Uterus (tissue), 3 donors: ENCODE measurements at regions not wholly inside any gene's neighbourhood (a gene's known extent, or its start where the extent isn't known, plus 50 kb on each side); places are given as distances from the start of the nearest gene placed in this dataset.

Source experiments
- DNase-seq, 2 donors: peaks; one replicate each; pipeline ENCODE4 v3.0.0-alpha.2; 2019 to 2020
- H3K27ac ChIP-seq, 2 donors: fragments of 200-600 bp; sonication (generic); 1 replicate in 1 of 2; 2 replicates in 1 of 2; pipeline ENCODE4 v1.5.1; 2016 to 2018
- H3K27me3 ChIP-seq, 2 donors: fragments of 200-600 bp; sonication (generic); one replicate each; pipeline ENCODE4 v1.5.1; 2018 to 2019; ENCODE audit warnings: control low read depth in 1 of 2
- H3K36me3 ChIP-seq, 2 donors: fragments of 200-600 bp; sonication (generic); one replicate each; pipeline ENCODE4 v1.5.1; 2019; ENCODE audit warnings: control low read depth in 1 of 2
- H3K4me1 ChIP-seq, 2 donors: fragments of 200-600 bp; sonication (generic); one replicate each; pipeline ENCODE4 v1.5.1; 2018 to 2019; ENCODE audit warnings: control low read depth in 1 of 2
- H3K4me3 ChIP-seq, 2 donors: fragments of 200-600 bp; sonication (generic); 1 replicate in 1 of 2; 2 replicates in 1 of 2; pipeline ENCODE4 v1.5.1; 2018 to 2019; ENCODE audit warnings: mild to moderate bottlenecking in 1 of 2
- H3K9me3 ChIP-seq, 2 donors: fragments of 200-600 bp; sonication (generic); one replicate each; pipeline ENCODE4 v1.5.1; 2019; ENCODE audit warnings: control low read depth in 1 of 2
- POLR2A ChIP-seq, 2 donors: fragments of 450-650 bp; IDR thresholded peaks; one replicate each; pipeline ENCODE4 v1.6.1; 2016; ENCODE audit warnings: antibody characterized with exemption in 2 of 2, mild to moderate bottlenecking in 1 of 2, moderate library complexity in 1 of 2
- intact Hi-C: fragments of 100-400 bp; cut with DNase I; formaldehyde crosslinking; loops from one replicate; pipeline ENCODE4 v1.15.1; 2023; ENCODE audit warnings: low total_unique reads
- TF ChIP-seq, protein P1 (sequence below), 4 experiments: fragments of 200-600 bp in 2 of 4; fragments of 450-650 bp in 2 of 4; sonication (generic) in 2 of 4; IDR thresholded peaks; one replicate each; pipeline ENCODE4 v1.5.1; 2016 to 2019; ENCODE audit warnings: antibody characterized with exemption in 4 of 4, mild to moderate bottlenecking in 2 of 4, moderate library complexity in 1 of 4
- donor health status: DM: yes; HTN: yes; CAD: no.

DNA sequence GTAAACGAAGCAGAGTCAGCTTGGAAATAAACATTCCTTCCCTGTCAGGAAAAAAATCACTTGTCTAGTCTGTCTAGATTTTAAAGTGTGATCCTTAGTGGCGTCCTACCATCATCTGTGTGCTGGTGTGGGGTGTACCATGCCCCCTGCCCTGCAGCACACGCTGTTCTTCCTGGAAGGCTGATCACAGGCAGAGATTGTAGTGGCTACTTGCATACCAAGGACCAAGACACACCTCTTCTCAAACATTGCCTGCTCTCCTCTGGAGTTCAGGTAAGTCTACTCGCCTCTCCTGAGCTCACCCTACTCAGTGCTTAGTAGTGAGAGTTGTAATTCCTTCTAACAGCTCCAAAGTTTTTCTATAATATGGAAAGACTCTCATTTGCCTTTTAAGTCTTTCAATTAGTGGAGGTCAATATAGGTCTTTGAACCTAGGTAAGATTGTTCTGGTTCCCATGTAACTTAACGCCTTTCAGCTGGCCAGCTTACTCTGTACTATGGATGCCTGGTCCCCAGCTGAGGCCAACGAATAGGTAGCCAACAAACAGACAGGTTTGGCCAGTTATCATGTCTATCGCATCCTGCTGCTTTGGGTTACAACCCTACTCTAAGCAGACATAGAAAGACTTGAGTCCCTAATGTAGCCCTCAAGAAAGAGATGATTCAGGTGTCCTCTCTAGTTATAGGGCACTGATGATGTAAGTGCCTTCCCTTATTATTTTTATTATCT lies 55.4 kb downstream of the XCL1 start:
- no peaks in the 10 kb centered on the region for H3K27me3 ChIP-seq
- peaks cover 0 to 3% of the 10 kb centered on the region in 2 donors for H3K4me1 ChIP-seq
- H3K4me3 ChIP-seq: no peak overlapping the region
- no peak for DNase-seq
- no peak overlapping the region for H3K27ac ChIP-seq
- intact Hi-C loops: no loop called here
- no peak for TF ChIP-seq POLR2A (IDR thresholded peaks at IDR 0.05)
- TF ChIP-seq, protein P1, sequence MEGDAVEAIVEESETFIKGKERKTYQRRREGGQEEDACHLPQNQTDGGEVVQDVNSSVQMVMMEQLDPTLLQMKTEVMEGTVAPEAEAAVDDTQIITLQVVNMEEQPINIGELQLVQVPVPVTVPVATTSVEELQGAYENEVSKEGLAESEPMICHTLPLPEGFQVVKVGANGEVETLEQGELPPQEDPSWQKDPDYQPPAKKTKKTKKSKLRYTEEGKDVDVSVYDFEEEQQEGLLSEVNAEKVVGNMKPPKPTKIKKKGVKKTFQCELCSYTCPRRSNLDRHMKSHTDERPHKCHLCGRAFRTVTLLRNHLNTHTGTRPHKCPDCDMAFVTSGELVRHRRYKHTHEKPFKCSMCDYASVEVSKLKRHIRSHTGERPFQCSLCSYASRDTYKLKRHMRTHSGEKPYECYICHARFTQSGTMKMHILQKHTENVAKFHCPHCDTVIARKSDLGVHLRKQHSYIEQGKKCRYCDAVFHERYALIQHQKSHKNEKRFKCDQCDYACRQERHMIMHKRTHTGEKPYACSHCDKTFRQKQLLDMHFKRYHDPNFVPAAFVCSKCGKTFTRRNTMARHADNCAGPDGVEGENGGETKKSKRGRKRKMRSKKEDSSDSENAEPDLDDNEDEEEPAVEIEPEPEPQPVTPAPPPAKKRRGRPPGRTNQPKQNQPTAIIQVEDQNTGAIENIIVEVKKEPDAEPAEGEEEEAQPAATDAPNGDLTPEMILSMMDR (IDR thresholded peaks at IDR 0.05): no peak
- no peaks in the 10 kb centered on the region for H3K36me3 ChIP-seq
- no peaks in the 10 kb centered on the region for H3K9me3 ChIP-seq

DNA sequence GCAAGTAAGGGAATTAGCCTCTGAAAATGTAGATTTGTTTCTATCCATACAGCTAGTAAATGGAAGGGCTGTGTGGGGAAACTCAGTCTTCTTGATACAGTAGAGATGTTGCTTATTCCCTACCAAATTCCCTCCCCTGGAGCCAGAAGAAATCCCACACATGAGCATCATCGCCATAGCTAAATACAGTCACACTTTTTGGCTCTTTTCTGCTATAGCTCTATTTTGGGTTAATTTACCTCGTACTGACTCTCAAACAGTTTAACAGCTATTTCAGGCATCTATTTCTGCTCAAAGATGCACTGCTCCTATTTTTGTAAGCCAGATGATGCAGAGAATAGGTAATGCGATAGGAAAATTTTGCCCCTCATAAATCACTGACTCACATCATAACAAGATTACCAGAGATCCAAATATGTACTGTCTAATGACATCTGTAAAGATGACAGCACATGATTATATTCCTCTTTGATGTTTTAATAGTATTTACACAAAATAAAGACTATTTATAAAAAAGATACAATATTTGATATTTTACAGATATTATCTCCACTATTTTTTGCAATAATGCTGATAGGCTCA lies 58.6 kb downstream of the XCL1 start:
- intact Hi-C loops: no loop called here
- Histone ChIP-seq H3K4me1 (peaks cover 0 to 6% of the 10 kb centered on the region in 2 donors), H3K36me3 (no peaks in the 10 kb centered on the region), H3K27me3 (no peaks in the 10 kb centered on the region), H3K27ac (peak overlapping the region in 1 of 2 donors; percentile 23), H3K4me3 (no peak overlapping the region), H3K9me3 (no peaks in the 10 kb centered on the region)
- DNase-seq: no peak
- no peak for TF ChIP-seq POLR2A (IDR thresholded peaks at IDR 0.05)
- TF ChIP-seq, protein P1 (IDR thresholded peaks at IDR 0.05): no peak

DNA sequence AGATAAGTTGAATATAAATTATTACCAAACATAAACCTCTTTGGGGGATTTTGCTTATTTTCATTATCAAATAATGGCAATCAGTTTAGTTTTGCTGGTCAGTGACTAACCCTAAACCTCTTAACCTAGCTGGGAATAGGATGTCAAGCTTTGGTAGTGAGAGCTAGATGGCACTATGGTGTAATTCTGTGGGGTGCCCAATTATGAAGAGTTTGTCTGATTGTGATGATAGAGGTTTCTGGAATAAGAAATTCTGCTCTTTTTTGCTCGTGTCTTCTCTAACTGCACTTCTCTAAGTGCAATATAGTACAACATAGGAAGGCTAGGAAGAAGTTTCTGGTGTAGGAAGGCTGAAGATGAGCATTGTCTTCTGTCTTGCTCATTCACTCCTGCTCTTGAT lies 59.8 kb downstream of the XCL1 start:
- Histone ChIP-seq H3K4me3 (no peak overlapping the region), H3K27me3 (no peaks in the 10 kb centered on the region), H3K9me3 (no peaks in the 10 kb centered on the region), H3K36me3 (no peaks in the 10 kb centered on the region), H3K4me1 (peaks cover 0 to 6% of the 10 kb centered on the region in 2 donors), H3K27ac (no peak overlapping the region)
- no peak for DNase-seq
- intact Hi-C loops: no loop called here
- TF ChIP-seq, protein P1 (IDR thresholded peaks at IDR 0.05): no peak
- no peak for TF ChIP-seq POLR2A (IDR thresholded peaks at IDR 0.05)

DNA sequence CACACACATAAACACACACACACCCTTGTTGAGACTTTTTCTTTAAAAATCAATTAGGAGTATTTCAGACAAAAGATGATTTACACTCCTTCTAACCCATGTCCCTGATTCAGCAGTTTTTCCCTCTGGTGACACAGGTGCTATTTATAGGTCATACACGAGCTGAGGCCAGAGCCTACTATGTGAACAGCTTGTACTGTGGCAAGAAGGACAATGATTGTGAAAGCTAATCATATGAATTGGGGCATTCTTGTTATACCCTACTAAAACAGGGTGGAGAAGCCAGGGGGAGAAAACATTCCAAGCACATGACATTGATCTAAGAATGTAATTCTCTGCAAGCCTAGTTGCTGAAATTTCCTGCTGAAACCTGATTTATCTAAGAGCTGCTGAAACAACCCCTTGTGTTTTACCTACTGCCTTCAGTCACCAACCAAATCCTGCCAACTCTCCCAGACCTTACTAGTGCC lies 60.3 kb downstream of the XCL1 start:
- H3K4me1 ChIP-seq: peaks cover 0 to 6% of the 10 kb centered on the region in 2 donors
- no peaks in the 10 kb centered on the region for H3K9me3 ChIP-seq
- no peaks in the 10 kb centered on the region for H3K27me3 ChIP-seq
- no peak for TF ChIP-seq POLR2A (IDR thresholded peaks at IDR 0.05)
- TF ChIP-seq, protein P1 (IDR thresholded peaks at IDR 0.05): no peak
- H3K4me3 ChIP-seq: no peak overlapping the region
- no peak overlapping the region for H3K27ac ChIP-seq
- intact Hi-C loops: no loop called here
- no peaks in the 10 kb centered on the region for H3K36me3 ChIP-seq
- DNase-seq: no peak

DNA sequence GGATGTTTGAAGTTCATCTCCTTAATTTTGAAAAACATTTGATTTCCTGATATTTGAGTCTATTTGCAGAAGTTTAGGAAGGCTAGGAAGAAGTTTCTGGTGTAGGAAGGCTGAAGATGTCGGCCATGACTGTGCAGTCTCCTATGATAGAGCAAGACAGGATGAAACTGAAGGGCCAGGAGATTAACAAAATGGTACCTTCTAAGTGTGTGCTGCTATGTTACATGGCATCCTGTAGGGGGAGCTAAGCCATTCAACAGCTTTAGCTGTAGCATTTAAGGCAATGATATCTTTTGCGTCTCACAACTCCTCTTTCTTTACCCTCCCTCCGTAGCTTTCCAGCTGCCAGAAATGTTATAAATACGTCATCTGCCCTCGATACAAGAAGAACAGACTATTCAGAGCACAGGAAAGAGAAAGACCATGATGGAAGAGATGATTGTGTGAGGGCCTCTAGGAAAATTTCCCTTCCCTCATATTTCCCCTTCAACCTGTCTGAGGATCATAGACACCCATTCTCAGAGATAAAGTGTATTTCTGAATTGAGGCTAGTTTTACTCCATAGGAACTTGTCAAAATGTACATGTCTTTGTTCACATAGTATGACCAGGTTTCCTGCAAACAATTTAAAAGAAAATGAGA lies 61.1 kb downstream of the XCL1 start:
- Histone ChIP-seq H3K27ac (no peak overlapping the region), H3K9me3 (no peaks in the 10 kb centered on the region), H3K36me3 (no peaks in the 10 kb centered on the region), H3K27me3 (no peaks in the 10 kb centered on the region), H3K4me1 (peaks cover 0 to 6% of the 10 kb centered on the region in 2 donors), H3K4me3 (no peak overlapping the region)
- intact Hi-C loops: no loop called here
- no peak for DNase-seq
- TF ChIP-seq, protein P1 (IDR thresholded peaks at IDR 0.05): peak in 1 of 4 experiments; percentile 5
- no peak for TF ChIP-seq POLR2A (IDR thresholded peaks at IDR 0.05)
